GM18951 (cell line): ENCODE measurements at regions not wholly inside any gene's neighbourhood (a gene's known extent, or its start where the extent isn't known, plus 50 kb on each side); places are given as distances from the start of the nearest gene placed in this dataset.

ENCODE experiments used
- POLR2A ChIP-seq: IDR thresholded peaks from 4 replicates; pipeline ENCODE4 v1.6.1; 2011; ENCODE audit warnings: mild to moderate bottlenecking; ENCODE audit not compliant: insufficient read length, insufficient read depth; ENCODE audit errors: extremely low read depth
- in situ Hi-C: fragments of 300-500 bp; cut with MboI; formaldehyde crosslinking; loops from one replicate; pipeline ENCODE4 v1.12.0; 2022; ENCODE audit warnings: low sequenced_read_pairs, mixed read lengths, inconsistent platforms; ENCODE audit not compliant: unreplicated experiment

DNA sequence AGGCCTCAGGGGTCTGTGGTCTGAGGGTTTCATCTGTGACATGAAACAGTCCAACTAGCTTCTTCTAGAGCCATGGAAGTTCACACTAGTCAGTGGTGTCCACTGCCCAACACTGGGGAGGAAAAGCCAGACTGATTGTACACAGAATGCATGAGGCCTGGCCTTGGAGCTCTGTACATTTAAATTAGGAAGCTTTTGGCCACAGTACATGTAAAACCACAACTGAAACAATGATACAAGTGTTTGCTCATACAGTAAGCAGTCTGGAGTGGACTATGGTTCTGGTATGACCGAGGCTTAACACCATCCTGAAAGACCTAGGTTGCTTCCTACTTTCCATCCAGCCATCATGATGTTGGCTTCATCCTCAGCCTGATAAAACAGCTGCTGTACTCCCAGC lies 73.8 kb upstream of the SESN3 start:
- TF ChIP-seq POLR2A, result no peak
- in situ Hi-C loops, result no loop called here

DNA sequence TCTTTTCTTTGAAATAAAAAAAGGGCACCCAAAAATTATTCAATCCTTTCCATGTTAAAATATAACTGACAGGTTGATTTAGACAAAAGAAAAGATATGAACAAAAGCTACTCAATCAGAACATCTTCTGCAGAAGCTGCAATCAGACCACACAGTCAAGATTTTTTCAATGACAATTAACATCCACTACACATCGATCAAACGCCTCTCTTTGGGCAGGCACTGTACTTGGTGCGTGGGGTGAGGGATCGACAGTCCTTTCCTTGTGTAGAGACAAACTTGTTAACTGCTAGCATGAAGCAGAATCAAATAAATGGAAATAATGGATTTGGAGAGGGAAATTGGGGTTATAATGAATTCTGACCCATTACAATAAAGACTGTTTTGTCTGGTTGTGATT lies 71.2 kb upstream of the SESN3 start:
- in situ Hi-C loops, result no loop called here
- TF ChIP-seq POLR2A, result no peak

GRCh38 chr11:95301474-95301873 lies 70.5 kb upstream of the SESN3 start:
- in situ Hi-C loops, result no loop called here
- no peak for TF ChIP-seq POLR2A

DNA sequence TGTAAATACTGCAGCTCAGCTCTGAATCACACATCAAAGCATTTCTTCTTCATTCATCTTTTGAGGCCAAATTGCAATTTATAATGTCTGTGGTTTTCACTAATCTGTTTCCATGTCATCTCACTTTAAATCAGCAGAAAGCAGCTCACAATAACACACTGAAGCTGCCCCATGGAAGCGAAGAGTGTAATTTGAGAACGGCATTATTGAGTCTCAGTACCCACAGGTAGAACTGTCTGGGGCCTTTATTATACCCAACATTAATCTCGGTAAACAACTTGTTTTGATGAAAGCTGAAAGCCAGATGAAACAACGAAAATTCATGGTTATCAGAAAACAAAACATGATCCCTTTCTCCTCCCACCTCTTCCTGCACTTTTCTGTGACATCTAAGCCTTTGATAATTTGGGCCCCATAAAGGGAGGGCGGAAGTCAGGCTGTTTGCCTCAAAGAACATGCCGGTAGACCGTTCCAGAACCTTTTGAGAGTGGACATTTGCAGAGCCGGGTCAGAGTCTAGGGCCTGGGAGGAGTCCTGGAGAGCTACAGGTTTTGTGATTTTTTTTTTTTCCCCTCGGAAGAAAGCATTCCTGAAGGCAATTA lies 68.2 kb upstream of the SESN3 start:
- TF ChIP-seq POLR2A, result no peak
- in situ Hi-C loops, result no loop called here

DNA sequence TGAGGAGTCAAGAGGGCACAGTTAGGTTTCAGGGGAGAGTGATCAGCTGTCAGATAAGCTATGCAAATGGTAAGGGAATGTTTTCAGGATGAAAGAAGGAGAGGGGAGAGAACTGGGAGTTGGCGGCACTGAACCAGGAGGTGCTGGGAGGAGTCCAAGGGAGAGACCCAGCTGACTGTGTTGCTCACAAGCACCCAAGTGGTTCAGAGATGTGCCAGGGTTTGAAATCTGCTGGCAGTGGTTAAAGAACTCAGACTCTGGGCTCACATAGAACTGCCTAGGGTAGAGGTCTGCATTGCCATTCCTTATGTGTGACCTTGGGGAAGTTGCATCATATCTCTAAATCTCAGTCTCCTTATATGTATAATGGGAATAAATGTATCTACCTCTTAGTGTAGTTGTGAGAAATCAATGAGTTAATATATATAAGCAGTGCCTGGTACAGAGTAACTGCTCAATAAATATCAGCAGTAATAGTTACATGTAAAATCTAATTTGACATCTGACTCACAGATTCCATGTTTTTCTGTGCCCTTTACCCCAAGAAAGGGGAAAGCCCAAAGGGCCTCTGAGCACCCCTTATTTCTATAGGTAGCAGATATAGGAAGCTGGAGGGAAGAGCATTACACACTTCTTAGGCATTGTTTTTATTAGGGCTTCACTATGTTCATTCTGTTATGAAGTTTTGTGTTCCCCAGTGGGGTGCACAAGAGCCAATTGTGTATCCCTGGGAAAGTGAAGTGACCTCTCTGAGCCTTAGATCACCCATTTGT lies 66.9 kb upstream of the SESN3 start:
- in situ Hi-C loops, result no loop called here
- TF ChIP-seq POLR2A, result no peak

DNA sequence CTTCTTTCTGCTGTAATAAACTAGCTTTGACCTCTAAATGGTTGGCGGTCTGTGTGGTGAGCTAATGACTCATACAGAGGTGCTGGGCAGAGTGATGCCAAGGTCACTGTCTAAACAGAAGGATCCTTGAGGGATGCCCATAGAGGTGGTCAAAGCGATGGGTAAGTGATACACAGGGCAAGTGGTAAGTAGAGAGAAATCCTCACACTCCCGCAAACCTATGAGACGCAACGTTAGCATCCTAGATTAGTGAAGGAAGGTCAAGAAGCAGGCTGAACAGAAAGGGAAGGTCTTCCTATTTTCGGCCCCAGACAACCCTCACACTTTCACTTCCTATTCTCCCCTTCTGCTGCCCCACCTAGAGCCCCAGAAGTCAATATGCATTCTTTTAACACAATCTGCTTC lies 65.6 kb upstream of the SESN3 start:
- TF ChIP-seq POLR2A, result no peak
- in situ Hi-C loops, result no loop called here

GRCh38 chr11:95296165-95296564 lies 65.2 kb upstream of the SESN3 start:
- in situ Hi-C loops, result no loop called here
- TF ChIP-seq POLR2A, result no peak

DNA sequence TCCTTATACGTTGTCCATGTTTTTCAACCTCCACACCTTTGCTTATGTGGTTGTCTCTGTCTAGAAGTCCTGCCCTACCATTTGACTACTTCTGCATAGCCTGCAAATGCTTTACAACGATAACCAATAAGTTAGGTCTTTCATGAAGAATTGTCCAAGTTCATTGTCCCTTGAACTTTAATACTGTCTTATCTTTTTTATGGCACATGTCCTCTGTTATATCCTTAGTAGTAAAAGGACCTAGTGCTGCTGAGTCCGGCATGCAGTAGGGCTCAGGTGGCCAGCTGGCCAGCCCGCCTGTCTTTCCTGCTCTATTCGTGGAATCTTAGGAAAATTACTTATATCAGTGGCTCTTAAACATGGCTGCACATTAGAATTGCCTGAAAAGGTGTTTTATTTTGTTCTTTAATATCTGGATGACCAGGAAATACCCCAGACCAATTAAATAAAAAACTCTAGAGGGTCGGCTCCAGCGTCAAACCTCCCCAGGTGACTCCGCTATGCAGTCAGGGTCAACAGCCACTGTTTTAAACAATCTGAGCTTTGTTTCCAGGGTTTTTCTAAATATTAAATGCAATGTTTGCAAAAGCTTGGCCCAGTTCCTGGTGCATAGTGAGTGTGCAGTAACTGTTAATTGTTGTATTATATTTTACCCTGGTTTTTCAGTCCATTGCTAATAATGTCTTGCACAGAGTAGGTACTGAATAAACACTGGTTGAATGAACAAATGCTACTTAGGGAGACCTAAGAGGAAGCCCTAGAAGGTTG lies 64.6 kb upstream of the SESN3 start:
- in situ Hi-C loops, result no loop called here
- no peak for TF ChIP-seq POLR2A

GRCh38 chr11:95294701-95295100 lies 63.7 kb upstream of the SESN3 start:
- in situ Hi-C loops, result no loop called here
- TF ChIP-seq POLR2A, result no peak

- in situ Hi-C loops, result no loop called here
- no peak for TF ChIP-seq POLR2A
Observed at GRCh38 chr11:95293116-95293515, 62.1 kb upstream of the SESN3 start.

- no peak for TF ChIP-seq POLR2A
- in situ Hi-C loops, result no loop called here
Observed at GRCh38 chr11:95291946-95292345, 60.9 kb upstream of the SESN3 start.

GRCh38 chr11:95289378-95290101 lies 58.5 kb upstream of the SESN3 start:
- in situ Hi-C loops, result no loop called here
- no peak for TF ChIP-seq POLR2A

DNA sequence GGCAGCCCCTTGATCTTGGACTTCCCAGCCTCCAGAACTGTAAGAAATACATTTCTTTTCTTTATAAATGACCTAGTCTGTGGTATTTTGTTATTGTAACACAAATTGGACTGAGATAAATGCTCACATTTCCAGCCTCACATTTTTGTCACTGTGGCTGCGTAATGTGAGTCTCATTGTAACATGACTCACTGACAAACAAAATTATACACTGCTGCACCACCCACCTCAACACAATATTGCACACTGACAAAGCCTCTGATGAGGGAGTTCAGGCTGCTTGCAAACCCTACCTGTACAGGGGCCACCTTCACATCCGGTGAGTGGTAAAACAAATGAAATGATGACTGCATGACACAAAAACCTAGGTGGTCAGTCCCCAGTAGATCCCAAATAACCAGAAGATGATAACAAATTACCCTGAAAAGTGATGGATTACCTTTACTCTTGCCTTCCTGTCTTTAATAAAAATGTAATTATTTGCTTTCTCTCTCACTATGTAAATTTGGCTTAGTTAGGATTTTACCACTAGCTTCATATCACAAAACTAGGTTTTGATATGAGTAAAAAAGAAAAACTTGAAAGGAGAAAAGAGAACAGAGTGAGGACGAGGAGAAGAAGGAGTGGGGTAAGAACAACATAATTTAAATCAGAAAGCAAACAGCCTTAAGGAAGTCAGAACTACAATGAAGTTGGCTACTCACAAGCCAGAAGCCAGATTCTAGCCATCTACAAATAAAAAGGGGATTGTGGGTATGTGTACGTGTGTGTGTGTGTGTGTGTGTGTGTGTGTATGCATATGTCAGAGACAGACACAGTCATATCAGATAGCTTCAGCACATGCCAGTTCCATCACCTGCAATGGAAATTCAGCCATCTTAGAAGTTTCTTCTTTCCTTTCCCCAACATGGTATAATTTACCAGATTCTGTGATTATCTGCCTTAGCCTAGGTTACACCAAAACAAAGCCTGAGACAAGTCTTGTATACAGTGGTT lies 53.4 kb upstream of the SESN3 start:
- in situ Hi-C loops, result no loop called here
- no peak for TF ChIP-seq POLR2A

DNA sequence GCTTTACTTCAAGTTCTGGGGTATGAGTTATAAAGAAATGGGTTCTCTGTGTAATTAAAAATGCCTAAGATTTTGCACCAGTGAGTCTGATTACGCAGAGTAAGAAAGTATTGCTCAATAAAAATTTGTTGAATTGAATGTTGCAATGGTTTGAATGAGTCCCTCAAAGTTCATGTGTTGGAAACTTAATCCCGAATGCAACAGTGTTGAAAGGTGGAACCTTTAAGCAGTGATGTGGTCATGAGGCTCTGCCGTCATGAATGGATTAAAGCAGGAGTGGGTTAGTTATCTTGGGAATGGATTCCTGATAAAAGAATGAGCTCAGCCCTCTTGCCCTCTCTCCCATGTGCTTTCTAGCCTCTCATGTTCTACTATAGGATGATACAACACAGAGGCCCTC lies 52.6 kb upstream of the SESN3 start:
- in situ Hi-C loops, result no loop called here

More for the DNA sequence above, 52.6 kb upstream of the SESN3 start:
- no peak for TF ChIP-seq POLR2A
